NCI-H1105 (cell line): ENCODE measurements at regions not wholly inside any gene's neighbourhood (a gene's known extent, or its start where the extent isn't known, plus 50 kb on each side); places are given as distances from the start of the nearest gene placed in this dataset.
"Not testable (repeated sequence)": the region's sequence is repeated elsewhere in the genome, so short reads cannot be mapped to it uniquely, and the experiment has no call there.

Experiments used
- DNase-seq: peaks from one replicate; lab custom pipeline; 2025; lab: John Stamatoyannopoulos, UW

DNA sequence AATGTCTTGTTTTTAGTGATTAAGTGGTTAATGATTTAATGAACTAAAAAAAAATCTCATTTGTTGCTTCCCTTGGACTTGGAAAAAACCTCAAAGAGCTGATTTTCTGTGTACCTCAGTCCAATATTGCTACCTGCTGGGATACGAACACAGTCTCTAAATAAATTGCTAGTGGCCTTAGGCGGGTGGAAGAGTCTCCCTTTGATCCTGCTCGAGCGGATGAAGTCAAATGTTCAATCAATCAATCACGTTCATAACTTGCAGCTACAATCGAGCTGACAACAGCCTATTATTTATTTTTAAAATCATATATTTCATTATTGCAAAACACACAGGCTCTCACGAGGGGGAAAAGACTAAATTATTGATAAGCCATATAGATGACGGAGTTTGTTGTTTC, 57.3 kb upstream of the HABP2 start:
- no peak for DNase-seq

DNA sequence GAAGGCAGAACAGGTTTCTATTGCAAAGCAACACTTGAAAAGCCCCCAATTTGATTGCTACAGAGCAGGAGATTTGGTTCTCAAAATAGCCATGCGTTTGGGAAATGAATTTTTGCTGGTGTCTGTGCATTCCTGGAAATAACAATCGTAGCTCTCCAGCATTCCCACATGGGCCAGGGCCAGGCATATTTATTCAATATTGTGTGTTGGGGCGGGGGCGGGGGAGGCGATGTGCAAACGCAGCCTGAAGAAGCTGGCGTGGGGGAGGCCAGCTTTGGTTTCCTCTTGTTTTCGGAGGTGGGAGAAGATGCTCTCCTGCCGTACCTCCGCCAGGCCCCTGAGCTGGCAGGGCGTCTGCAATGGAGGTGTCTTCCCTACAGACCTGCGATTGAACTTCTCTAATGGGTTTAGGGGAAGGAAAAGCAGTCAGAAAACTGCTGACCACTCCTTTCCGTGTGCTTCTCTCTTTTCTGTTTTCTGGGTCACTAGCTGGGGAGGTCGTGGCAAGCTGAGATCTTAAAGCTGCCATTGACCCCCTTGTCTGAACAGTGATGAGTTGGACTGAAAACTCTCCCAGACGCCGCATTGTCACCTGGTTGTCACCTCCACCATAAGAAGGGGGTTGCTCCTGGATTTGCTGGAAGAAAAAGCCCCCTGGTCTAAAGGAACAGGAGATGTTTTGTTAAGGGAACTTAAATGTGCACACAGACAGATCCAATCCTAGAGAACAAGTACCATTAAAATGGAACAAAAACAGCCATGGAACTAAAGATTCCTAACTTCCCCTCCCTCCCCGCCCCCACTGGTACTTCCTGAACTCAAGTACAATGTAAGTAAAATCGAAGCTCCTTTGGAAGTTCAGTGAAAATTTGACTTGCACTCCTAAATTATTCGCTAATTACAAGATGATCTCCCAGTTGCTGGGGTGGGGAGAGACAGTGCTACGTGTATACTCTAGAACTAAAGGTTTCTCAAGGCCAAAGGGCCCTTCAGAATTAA, 56.4 kb upstream of the HABP2 start:
- no peak for DNase-seq

DNA sequence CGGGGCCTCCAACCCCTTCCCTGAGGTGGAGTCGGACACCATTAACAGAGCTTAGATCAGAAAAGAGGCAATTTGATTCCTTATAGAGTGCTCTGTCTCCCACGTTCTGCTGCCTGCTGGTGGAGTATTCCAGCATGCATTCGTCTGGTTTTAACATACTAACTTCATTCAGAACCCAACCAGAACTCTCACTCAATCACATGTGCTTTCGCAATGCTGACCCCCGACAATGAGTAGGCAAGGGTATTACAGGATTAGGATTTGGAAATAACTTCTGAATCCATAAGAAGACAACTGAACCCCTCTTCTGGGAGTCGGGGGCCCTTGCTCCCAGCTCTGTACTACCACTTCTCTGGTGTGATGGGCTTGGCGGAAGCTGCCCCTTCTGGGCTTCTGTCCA, 55.7 kb upstream of the HABP2 start:
- no peak for DNase-seq

DNA sequence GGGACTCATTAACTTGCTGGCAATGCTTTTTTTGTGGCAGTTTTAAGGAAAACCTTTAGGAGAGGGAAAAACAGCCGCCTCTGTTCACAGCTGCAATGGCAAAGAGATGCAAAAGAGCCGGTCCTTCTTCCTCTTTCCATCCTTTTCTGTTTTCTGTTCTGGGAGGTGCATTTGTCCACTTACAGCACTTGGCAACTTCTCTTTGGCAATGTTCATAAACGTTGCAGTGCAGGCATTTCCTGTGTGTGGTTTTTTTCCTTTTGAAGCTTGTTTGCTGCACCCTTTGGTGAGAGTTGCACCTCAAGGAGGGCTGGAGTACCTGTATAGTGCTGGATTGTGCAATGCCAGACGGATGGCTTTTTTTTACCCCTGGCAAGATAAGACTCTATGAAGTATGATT, 53.9 kb upstream of the HABP2 start:
- no peak for DNase-seq

DNA sequence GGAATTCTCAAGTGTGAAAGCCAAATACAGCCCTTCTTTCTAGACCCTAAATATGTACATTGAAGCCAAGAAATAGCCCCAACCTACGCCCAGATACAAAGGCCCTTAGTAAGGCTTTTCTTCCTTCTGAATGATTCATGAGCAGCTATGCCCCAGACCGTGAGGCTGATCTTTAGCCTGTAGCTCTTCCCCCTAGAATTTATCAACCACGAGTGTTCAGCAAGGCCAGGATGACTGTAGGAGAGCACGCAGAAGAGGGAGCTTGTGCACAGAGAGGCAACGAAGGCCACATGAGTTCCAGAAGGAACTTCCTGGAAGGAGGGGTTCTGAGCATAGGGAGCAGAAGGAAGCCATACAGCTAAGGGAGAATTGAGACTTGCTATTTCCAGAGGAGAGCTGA, 53.0 kb upstream of the HABP2 start:
- DNase-seq = no peak

DNA sequence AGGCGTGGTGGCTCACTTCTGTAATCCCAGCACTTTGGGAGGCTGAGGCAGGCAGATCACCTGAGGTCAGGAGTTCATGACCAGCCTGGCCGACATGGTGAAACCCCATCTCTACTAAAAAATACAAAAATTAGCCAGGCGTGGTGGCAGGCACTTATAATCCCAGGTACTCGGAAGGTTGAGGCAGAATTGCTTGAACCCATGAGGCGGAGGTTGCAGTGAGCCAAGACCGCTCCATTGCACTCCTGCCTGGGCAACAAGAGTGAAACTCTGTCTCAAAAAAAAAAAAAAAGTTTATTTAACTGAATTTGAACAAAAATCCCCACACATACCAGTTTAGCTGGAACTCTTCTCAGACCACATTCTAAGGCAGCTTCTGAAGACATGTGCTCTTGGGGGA, 51.8 kb upstream of the HABP2 start:
- DNase-seq = not testable (repeated sequence)
